Omental fat pad (tissue), 3 donors: ENCODE measurements at regions not wholly inside any gene's neighbourhood (a gene's known extent, or its start where the extent isn't known, plus 50 kb on each side); places are given as distances from the start of the nearest gene placed in this dataset.

Experiments
- ATAC-seq: fragments of 150-250 bp; one replicate; pipeline ENCODE4 v1.9.1; 2016; ENCODE audit warnings: mild to moderate bottlenecking, moderate library complexity; ENCODE audit not compliant: low FRiP score
- DNase-seq: peaks from one replicate; pipeline ENCODE4 v3.0.0-alpha.2; 2019; ENCODE audit warnings: low spot score
- TF ChIP-seq, protein P1 (sequence below), 3 donors: fragments of 450-650 bp; IDR thresholded peaks; one replicate each; pipeline ENCODE4 v1.5.1; 2016 to 2017; ENCODE audit warnings: antibody characterized with exemption in 3 of 3, mild to moderate bottlenecking in 3 of 3, moderate library complexity in 2 of 3

DNA sequence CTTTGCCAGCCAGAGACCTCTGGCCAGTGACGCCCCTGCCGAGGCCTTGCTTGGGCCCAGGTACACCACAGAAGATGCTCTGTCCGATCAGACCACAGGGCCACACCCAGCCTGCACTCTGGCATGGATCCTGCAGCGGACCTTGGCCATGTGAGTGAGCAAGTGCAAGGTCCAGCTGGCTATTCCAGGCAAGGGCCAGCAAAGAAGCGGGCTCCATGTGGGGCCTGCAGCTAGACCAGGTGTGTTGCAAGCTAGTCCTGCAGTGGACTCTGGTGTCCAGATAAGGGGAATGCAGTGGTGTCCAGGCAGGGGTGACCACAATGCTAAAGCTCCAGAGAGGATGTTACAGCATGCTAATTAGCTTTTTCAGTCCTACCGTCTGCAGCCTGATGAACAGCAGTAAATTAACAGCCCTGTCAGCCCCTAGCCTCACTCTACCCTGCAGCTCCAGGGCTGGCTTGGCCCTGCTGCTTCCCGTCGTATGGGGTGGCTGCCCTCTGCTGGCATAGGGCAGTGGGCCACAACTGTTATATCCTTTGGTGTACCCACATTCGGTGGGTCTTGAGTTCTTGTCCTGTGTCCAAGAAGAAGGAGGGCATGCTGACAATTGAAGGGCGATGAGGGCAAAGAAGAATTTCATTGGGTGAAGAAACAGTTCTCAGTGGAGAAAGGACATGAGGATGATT lies 284.5 kb upstream of the POU5F2 start:
- ATAC-seq (no peak), DNase-seq (no peak)
- TF ChIP-seq, protein P1, sequence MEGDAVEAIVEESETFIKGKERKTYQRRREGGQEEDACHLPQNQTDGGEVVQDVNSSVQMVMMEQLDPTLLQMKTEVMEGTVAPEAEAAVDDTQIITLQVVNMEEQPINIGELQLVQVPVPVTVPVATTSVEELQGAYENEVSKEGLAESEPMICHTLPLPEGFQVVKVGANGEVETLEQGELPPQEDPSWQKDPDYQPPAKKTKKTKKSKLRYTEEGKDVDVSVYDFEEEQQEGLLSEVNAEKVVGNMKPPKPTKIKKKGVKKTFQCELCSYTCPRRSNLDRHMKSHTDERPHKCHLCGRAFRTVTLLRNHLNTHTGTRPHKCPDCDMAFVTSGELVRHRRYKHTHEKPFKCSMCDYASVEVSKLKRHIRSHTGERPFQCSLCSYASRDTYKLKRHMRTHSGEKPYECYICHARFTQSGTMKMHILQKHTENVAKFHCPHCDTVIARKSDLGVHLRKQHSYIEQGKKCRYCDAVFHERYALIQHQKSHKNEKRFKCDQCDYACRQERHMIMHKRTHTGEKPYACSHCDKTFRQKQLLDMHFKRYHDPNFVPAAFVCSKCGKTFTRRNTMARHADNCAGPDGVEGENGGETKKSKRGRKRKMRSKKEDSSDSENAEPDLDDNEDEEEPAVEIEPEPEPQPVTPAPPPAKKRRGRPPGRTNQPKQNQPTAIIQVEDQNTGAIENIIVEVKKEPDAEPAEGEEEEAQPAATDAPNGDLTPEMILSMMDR (IDR thresholded peaks at IDR 0.05), result no peak

DNA sequence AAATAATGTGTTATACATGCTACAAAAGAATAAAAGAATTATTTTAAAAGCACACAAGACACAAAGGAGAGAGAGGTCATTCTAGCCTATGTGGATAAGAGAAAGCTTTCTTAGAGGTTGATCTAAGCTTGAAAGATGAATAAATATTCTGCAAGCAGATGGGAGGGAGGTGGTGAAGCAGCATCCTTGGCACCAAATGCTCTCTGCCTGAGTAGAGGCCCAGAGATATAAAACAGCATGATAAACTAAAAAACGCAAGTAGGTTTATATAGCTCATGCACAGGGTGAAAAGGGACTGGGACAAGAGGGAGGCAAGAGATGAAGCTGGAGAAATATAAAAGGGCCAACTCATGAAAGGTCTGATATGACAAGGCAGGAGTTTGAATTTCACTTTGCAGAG lies 283.2 kb upstream of the POU5F2 start:
- DNase-seq, result no peak
- no peak for ATAC-seq
- TF ChIP-seq, protein P1 (IDR thresholded peaks at IDR 0.05), result no peak

DNA sequence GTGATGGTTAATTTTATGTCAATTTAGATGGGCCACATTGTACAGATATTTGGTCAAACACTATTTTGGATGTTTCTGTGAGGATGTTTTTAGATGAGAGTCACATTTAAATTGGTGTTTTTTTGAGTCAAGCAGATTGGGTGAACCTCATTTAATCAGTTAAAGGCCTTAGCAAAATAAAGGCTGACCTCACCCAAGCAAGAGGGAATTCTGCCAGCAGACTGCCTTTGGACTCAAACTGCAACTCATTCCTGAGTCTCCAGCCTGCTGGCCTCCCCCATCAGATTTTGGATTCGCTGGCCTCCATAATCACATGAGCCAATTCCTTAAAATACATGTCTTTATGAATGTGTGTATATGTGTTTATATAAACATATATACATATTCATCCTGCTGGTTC lies 282.7 kb upstream of the POU5F2 start:
- no peak for DNase-seq
- no peak for ATAC-seq

DNA sequence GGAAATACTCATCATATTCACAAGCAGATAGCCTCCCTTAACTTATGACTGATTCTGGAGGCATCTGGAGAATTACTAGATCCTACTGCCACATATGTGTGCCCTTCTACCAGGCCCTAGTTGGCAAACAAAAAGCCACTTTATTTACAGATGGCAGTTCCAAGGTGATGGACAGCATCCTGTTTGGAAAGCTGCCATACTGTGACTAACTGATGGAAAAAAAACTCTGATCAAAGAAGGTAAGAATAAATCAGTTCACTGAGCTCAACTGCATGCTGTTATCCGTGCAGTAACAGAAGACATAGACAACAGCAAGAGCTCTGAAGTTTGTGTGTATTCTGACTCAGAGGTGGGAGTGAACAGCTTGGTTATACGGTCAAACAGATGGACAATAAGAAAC lies 279.8 kb upstream of the POU5F2 start:
- ATAC-seq, result no peak
- no peak for DNase-seq
- TF ChIP-seq, protein P1 (IDR thresholded peaks at IDR 0.05), result no peak

More for the DNA sequence above, 282.7 kb upstream of the POU5F2 start:
- TF ChIP-seq, protein P1 (IDR thresholded peaks at IDR 0.05), result no peak

DNA sequence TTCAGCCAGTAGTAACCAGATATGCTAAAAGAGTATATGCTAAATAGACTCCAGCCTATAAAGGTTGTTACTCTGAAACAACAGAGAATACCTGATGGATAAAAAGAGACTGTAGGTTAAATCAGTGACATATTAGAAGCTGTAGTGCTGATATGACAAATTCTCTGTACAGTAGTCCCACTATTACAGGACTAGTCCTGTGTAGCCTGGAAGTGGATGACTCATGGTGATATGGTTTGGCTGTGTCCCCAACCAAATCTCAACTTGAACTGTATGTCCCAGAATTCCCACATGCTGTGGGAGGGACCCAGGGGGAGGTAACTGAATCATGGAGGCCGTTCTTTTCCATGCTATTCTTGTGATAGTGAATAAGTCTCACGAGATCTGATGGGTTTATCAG lies 276.2 kb upstream of the POU5F2 start:
- DNase-seq, result no peak
- TF ChIP-seq, protein P1 (IDR thresholded peaks at IDR 0.05), result no peak
- no peak for ATAC-seq

DNA sequence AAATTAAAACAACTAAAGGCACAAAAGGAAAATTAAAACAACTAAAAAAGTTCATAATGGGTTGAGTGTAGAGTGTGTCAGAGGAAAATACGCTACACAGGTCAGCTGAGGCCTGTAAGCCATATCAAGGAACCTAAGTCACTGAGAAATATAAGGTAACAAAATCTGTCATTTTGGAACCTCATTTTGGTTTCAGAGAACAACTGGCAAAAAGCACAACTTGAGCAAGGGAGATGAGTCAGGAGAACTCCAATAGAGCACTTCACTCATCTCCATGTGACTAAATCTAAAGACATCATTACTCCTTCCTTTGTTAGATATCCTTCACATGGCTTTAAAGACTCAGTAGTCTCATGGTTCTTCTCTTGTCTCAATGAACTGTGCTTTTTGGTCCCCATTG lies 269.4 kb upstream of the POU5F2 start:
- ATAC-seq, result no peak
- TF ChIP-seq, protein P1 (IDR thresholded peaks at IDR 0.05), result no peak
- DNase-seq, result no peak

DNA sequence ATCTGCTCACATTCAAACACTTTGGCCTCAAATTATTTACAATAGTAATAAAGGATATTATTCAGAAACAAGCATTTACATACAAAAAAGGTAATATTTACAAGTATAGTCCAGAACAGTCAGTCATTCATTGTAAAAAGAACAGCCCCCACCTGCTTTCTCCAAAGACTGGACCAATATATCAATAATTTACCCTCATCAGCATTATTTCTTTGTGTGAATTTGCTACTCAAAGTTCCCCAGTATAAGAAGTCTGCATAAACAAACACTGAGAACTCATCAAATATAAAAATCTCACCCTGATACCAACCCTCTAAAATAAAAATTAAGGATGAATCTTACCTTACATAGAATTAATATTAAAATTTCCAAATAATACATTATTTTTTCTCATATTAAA lies 267.8 kb upstream of the POU5F2 start:
- ATAC-seq, result no peak
- DNase-seq, result no peak
- TF ChIP-seq, protein P1 (IDR thresholded peaks at IDR 0.05), result no peak
